ENCODE measurements at regions not wholly inside any gene's neighbourhood (a gene's known extent, or its start where the extent isn't known, plus 50 kb on each side); places are given as distances from the start of the nearest gene placed in this dataset.

GRCh38 chr4:143282211-143282707 is 54.4 kb upstream of the GAB1 start:
- WGBS, 5 donors: 60 to 90% (median 83%) methylated on average over 3 of the region's 3 CpGs
- no peak for TF ChIP-seq CTCF (IDR thresholded peaks at IDR 0.05 in 8 of 11, conservative IDR thresholded peaks at IDR 0.05 in 3 of 11)
- no peak for TF ChIP-seq POLR2A (IDR thresholded peaks at IDR 0.05)
- TF ChIP-seq POLR2AphosphoS5 (IDR thresholded peaks at IDR 0.05): no peak
- intact Hi-C loops (cut with DNase I; ENCODE audit: low total_unique reads): no loop called here
- Histone ChIP-seq H3K27me3 (replicated peaks in 1 of 7) (no peaks in the 10 kb centered on the region), H3K4me1 (no peaks in the 10 kb centered on the region), H3K27ac (no peak overlapping the region), H3K36me3 (no peaks in the 10 kb centered on the region), H3K9me3 (peaks cover 0 to 3% (median 0%) of the 10 kb centered on the region in 8 donors), H3K4me3 (no peak overlapping the region)
- no peak for DNase-seq

- no peak overlapping the region for H3K4me3 ChIP-seq
- WGBS, 5 donors: 50 to 80% (median 77%) methylated on average over 2 of the region's 2 CpGs
- peak overlapping the region in 2 of 8 donors; percentile 19 to 44 for H3K27ac ChIP-seq
- H3K36me3 ChIP-seq: no peaks in the 10 kb centered on the region
- no peaks in the 10 kb centered on the region for H3K27me3 ChIP-seq (replicated peaks in 1 of 7)
- no peak for DNase-seq
- H3K9me3 ChIP-seq: no peaks in the 10 kb centered on the region
- intact Hi-C loops (cut with DNase I; ENCODE audit: low total_unique reads): no loop called here
- TF ChIP-seq POLR2A (IDR thresholded peaks at IDR 0.05): no peak
- TF ChIP-seq POLR2AphosphoS5 (IDR thresholded peaks at IDR 0.05): no peak
- no peak for TF ChIP-seq CTCF (IDR thresholded peaks at IDR 0.05 in 8 of 11, conservative IDR thresholded peaks at IDR 0.05 in 3 of 11)
- no peaks in the 10 kb centered on the region for H3K4me1 ChIP-seq
These were observed 50.8 kb upstream of the GAB1 start for GRCh38 chr4:143285696-143286437.

GRCh38 chr4:143286701-143287571 is 49.7 kb upstream of the GAB1 start:
- no peak for TF ChIP-seq POLR2A (IDR thresholded peaks at IDR 0.05)
- TF ChIP-seq POLR2AphosphoS5 (IDR thresholded peaks at IDR 0.05): no peak
- no peak for TF ChIP-seq CTCF (IDR thresholded peaks at IDR 0.05 in 8 of 11, conservative IDR thresholded peaks at IDR 0.05 in 3 of 11)
- no peaks in the 10 kb centered on the region for H3K27me3 ChIP-seq (replicated peaks in 1 of 7)
- no peak overlapping the region for H3K4me3 ChIP-seq
- intact Hi-C loops (cut with DNase I; ENCODE audit: low total_unique reads): no loop called here
- WGBS, 5 donors: 51 to 71% (median 65%) methylated on average over 7 of the region's 7 CpGs
- H3K27ac ChIP-seq: peak overlapping the region in 4 of 8 donors; percentile 16 to 52 (median 36)
- H3K36me3 ChIP-seq: no peaks in the 10 kb centered on the region
- H3K4me1 ChIP-seq: no peaks in the 10 kb centered on the region
- no peaks in the 10 kb centered on the region for H3K9me3 ChIP-seq
- DNase-seq: no peak

All from spleen (tissue), 11 donors.